ENCODE measurements at regions not wholly inside any gene's neighbourhood (a gene's known extent, or its start where the extent isn't known, plus 50 kb on each side); places are given as distances from the start of the nearest gene placed in this dataset.

GRCh38 chr13:111954661-111955411 is 112.1 kb upstream of the SOX1 start:
- no peaks in the 10 kb centered on the region for H3K4me1 ChIP-seq
- WGBS = 75% methylated on average over 17 of the region's 18 CpGs
- DNase-seq (ENCODE audit: extremely low spot score) = no peak
- peaks cover 0 to 47% (median 0%) of the 10 kb centered on the region in 4 donors for H3K27me3 ChIP-seq
- H3K4me3 ChIP-seq = no peak overlapping the region
- H3K36me3 ChIP-seq = no peaks in the 10 kb centered on the region
- H3K9me3 ChIP-seq = peaks cover 0 to 18% (median 16%) of the 10 kb centered on the region in 4 donors
- intact Hi-C loops (cut with DNase I) = no loop called here
- H3K27ac ChIP-seq (replicated peaks in 1 of 4) = no peak overlapping the region
- TF ChIP-seq POLR2A (IDR thresholded peaks at IDR 0.05; ENCODE audit: low read depth) (no peak), POLR2AphosphoS5 (IDR thresholded peaks at IDR 0.05) (no peak), CTCF (IDR thresholded peaks at IDR 0.05) (no peak), EP300 (IDR thresholded peaks at IDR 0.05) (no peak)

GRCh38 chr13:111955412-111956065 is 111.4 kb upstream of the SOX1 start:
- Histone ChIP-seq H3K27ac (replicated peaks in 1 of 4) (no peak overlapping the region), H3K27me3 (peaks cover 0 to 46% (median 0%) of the 10 kb centered on the region in 4 donors), H3K4me3 (no peak overlapping the region), H3K4me1 (no peaks in the 10 kb centered on the region), H3K9me3 (peaks cover 0 to 12% (median 11%) of the 10 kb centered on the region in 4 donors), H3K36me3 (no peaks in the 10 kb centered on the region)
- DNase-seq (ENCODE audit: extremely low spot score) = no peak
- TF ChIP-seq EP300 (IDR thresholded peaks at IDR 0.05) (no peak), POLR2A (IDR thresholded peaks at IDR 0.05; ENCODE audit: low read depth) (no peak), CTCF (IDR thresholded peaks at IDR 0.05) (no peak), POLR2AphosphoS5 (IDR thresholded peaks at IDR 0.05) (no peak)
- 78% methylated on average over 21 of the region's 27 CpGs for WGBS
- intact Hi-C loops (cut with DNase I) = no loop called here

- Histone ChIP-seq H3K4me1 (no peaks in the 10 kb centered on the region), H3K4me3 (no peak overlapping the region), H3K27ac (replicated peaks in 1 of 4) (no peak overlapping the region), H3K9me3 (peaks cover 0 to 2% (median 2%) of the 10 kb centered on the region in 4 donors), H3K27me3 (peaks cover 0 to 37% (median 0%) of the 10 kb centered on the region in 4 donors), H3K36me3 (no peaks in the 10 kb centered on the region)
- intact Hi-C loops (cut with DNase I) = no loop called here
- no peak for DNase-seq (ENCODE audit: extremely low spot score)
- TF ChIP-seq EP300 (IDR thresholded peaks at IDR 0.05) = no peak
- no peak for TF ChIP-seq POLR2A (IDR thresholded peaks at IDR 0.05; ENCODE audit: low read depth)
- TF ChIP-seq POLR2AphosphoS5 (IDR thresholded peaks at IDR 0.05) = no peak
- TF ChIP-seq CTCF (IDR thresholded peaks at IDR 0.05) = no peak
- WGBS = 87% methylated on average over 58 of the region's 59 CpGs
Measured at GRCh38 chr13:111956261-111957151, 110.4 kb upstream of the SOX1 start.

GRCh38 chr13:111957913-111958450 is 109.0 kb upstream of the SOX1 start:
- Histone ChIP-seq H3K36me3 (no peaks in the 10 kb centered on the region), H3K9me3 (no peaks in the 10 kb centered on the region), H3K27me3 (peaks cover 0 to 31% (median 0%) of the 10 kb centered on the region in 4 donors), H3K4me1 (no peaks in the 10 kb centered on the region), H3K27ac (replicated peaks in 1 of 4) (no peak overlapping the region), H3K4me3 (no peak overlapping the region)
- TF ChIP-seq EP300 (IDR thresholded peaks at IDR 0.05) (no peak), POLR2AphosphoS5 (IDR thresholded peaks at IDR 0.05) (no peak), CTCF (IDR thresholded peaks at IDR 0.05) (no peak), POLR2A (IDR thresholded peaks at IDR 0.05; ENCODE audit: low read depth) (no peak)
- intact Hi-C loops (cut with DNase I) = no loop called here
- whole genome bisulfite sequencing = 59% methylated on average over 14 of the region's 14 CpGs
- no peak for DNase-seq (ENCODE audit: extremely low spot score)

Measured in esophagus muscularis mucosa (tissue), 4 donors.